ENCODE measurements at regions not wholly inside any gene's neighbourhood (a gene's known extent, or its start where the extent isn't known, plus 50 kb on each side); places are given as distances from the start of the nearest gene placed in this dataset.
"Not testable (repeated sequence)": the region's sequence is repeated elsewhere in the genome, so short reads cannot be mapped to it uniquely, and the experiment has no call there.

GRCh38 chr1:204002614-204003013 lies 70.3 kb upstream of the SOX13 start:
- peaks cover 4% of the 10 kb centered on the region for H3K4me1 Mint-ChIP-seq (ENCODE audit: low read depth)
- H3K4me3 Mint-ChIP-seq = no peak overlapping the region
- no peaks in the 10 kb centered on the region for H3K9me3 Mint-ChIP-seq
- H3K27me3 Mint-ChIP-seq = peaks cover 5% of the 10 kb centered on the region
- no peak overlapping the region for H3K27ac Mint-ChIP-seq
- intact Hi-C loops (cut with micrococcal nuclease) = no loop called here
- POLR2A ChIA-PET = interaction anchor here (0.6 kb wide), 1 partner anchor 9 kb away, joined by 3 read pairs; no protein-coding TSS in a partner anchor
- H3K36me3 Mint-ChIP-seq (ENCODE audit: low read depth) = no peaks in the 10 kb centered on the region
- no peak for TF ChIP-seq CTCF (IDR thresholded peaks at IDR 0.05)
- DNase-seq (no peak), ATAC-seq (no peak)
- CTCF ChIA-PET = no interaction called here

GRCh38 chr1:204003536-204003935 lies 69.4 kb upstream of the SOX13 start:
- H3K27me3 Mint-ChIP-seq = peaks cover 5% of the 10 kb centered on the region
- H3K4me3 Mint-ChIP-seq = no peak overlapping the region
- intact Hi-C loops (cut with micrococcal nuclease) = no loop called here
- TF ChIP-seq CTCF (IDR thresholded peaks at IDR 0.05) = no peak
- CTCF ChIA-PET = no interaction called here
- no peaks in the 10 kb centered on the region for H3K9me3 Mint-ChIP-seq
- H3K27ac Mint-ChIP-seq = no peak overlapping the region
- POLR2A ChIA-PET = no interaction called here
- DNase-seq = no peak
- no peaks in the 10 kb centered on the region for H3K36me3 Mint-ChIP-seq (ENCODE audit: low read depth)
- no peak for ATAC-seq
- peaks cover 4% of the 10 kb centered on the region for H3K4me1 Mint-ChIP-seq (ENCODE audit: low read depth)

GRCh38 chr1:204011426-204011825 lies 61.5 kb upstream of the SOX13 start:
- no peak for DNase-seq
- Mint-ChIP-seq H3K4me3 (no peak overlapping the region), H3K27me3 (peaks cover 3% of the 10 kb centered on the region), H3K4me1 (ENCODE audit: low read depth) (no peaks in the 10 kb centered on the region), H3K36me3 (ENCODE audit: low read depth) (no peaks in the 10 kb centered on the region), H3K9me3 (no peaks in the 10 kb centered on the region), H3K27ac (no peak overlapping the region)
- intact Hi-C loops (cut with micrococcal nuclease) = no loop called here
- no peak for TF ChIP-seq CTCF (IDR thresholded peaks at IDR 0.05)
- ATAC-seq = no peak
- ChIA-PET POLR2A (no interaction called here), CTCF (no interaction called here)

- ChIA-PET CTCF (no interaction called here), POLR2A (no interaction called here)
- Mint-ChIP-seq H3K9me3 (no peaks in the 10 kb centered on the region), H3K4me1 (ENCODE audit: low read depth) (no peaks in the 10 kb centered on the region), H3K27ac (no peak overlapping the region), H3K36me3 (ENCODE audit: low read depth) (no peaks in the 10 kb centered on the region), H3K27me3 (peaks cover 1% of the 10 kb centered on the region), H3K4me3 (no peak overlapping the region)
- intact Hi-C loops (cut with micrococcal nuclease) = no loop called here
- ATAC-seq (no peak), DNase-seq (no peak)
- TF ChIP-seq CTCF (IDR thresholded peaks at IDR 0.05) = no peak
Measured at GRCh38 chr1:204013052-204013451, 59.9 kb upstream of the SOX13 start.

GRCh38 chr1:204014336-204014735 lies 58.6 kb upstream of the SOX13 start:
- Mint-ChIP-seq H3K36me3 (ENCODE audit: low read depth) (no peaks in the 10 kb centered on the region), H3K27me3 (peaks cover 1% of the 10 kb centered on the region), H3K27ac (no peak overlapping the region), H3K4me3 (no peak overlapping the region), H3K9me3 (no peaks in the 10 kb centered on the region), H3K4me1 (ENCODE audit: low read depth) (no peaks in the 10 kb centered on the region)
- ChIA-PET CTCF (no interaction called here), POLR2A (interaction anchor here (0.6 kb wide), 1 partner anchor 387 kb away, joined by 3 read pairs; no protein-coding TSS in a partner anchor)
- ATAC-seq (no peak), DNase-seq (no peak)
- no peak for TF ChIP-seq CTCF (IDR thresholded peaks at IDR 0.05)
- intact Hi-C loops (cut with micrococcal nuclease) = no loop called here

- H3K4me3 Mint-ChIP-seq, CTCF ChIA-PET: not testable (repeated sequence)
Measured at GRCh38 chr1:204014961-204015360, 58.0 kb upstream of the SOX13 start.

More at GRCh38 chr1:204014961-204015360, 58.0 kb upstream of the SOX13 start:
- ATAC-seq; H3K4me1 Mint-ChIP-seq (ENCODE audit: low read depth); H3K27me3 Mint-ChIP-seq; DNase-seq; H3K9me3 Mint-ChIP-seq; intact Hi-C loops (cut with micrococcal nuclease); H3K27ac Mint-ChIP-seq; H3K36me3 Mint-ChIP-seq (ENCODE audit: low read depth): not testable (repeated sequence)
- POLR2A ChIA-PET = interaction anchor here (0.6 kb wide), 1 partner anchor 388 kb away, joined by 3 read pairs; no protein-coding TSS in a partner anchor
